ENCODE measurements at regions not wholly inside any gene's neighbourhood (a gene's known extent, or its start where the extent isn't known, plus 50 kb on each side); places are given as distances from the start of the nearest gene placed in this dataset.
A peak's percentile ranks its signal among the peaks of the same experiment; 100 is the strongest.
"Not testable (repeated sequence)": the region's sequence is repeated elsewhere in the genome, so short reads cannot be mapped to it uniquely, and the experiment has no call there.

- DNase-seq (ENCODE audit: low spot score), result no peak
These were observed 305.6 kb upstream of the TGFBR2 start for GRCh38 chr3:30300809-30301208.

- DNase-seq (ENCODE audit: low spot score), result no peak
These were observed 304.4 kb upstream of the TGFBR2 start for GRCh38 chr3:30302027-30302426.

- no peak for DNase-seq (ENCODE audit: low spot score)
These were observed 302.6 kb upstream of the TGFBR2 start for GRCh38 chr3:30303770-30304169.

GRCh38 chr3:30305021-30305420, 301.4 kb upstream of the TGFBR2 start:
- no peak for DNase-seq (ENCODE audit: low spot score)

- no peak for DNase-seq (ENCODE audit: low spot score)
These were observed 299.5 kb upstream of the TGFBR2 start for GRCh38 chr3:30306896-30307295.

GRCh38 chr3:30307372-30307950, 298.9 kb upstream of the TGFBR2 start:
- DNase-seq (ENCODE audit: low spot score), result no peak

GRCh38 chr3:30308131-30308530, 298.3 kb upstream of the TGFBR2 start:
- peak; percentile 56 for DNase-seq (ENCODE audit: low spot score)

- DNase-seq (ENCODE audit: low spot score), result no peak
These were observed 296.1 kb upstream of the TGFBR2 start for GRCh38 chr3:30309961-30310954.

GRCh38 chr3:30311781-30312180, 294.6 kb upstream of the TGFBR2 start:
- DNase-seq (ENCODE audit: low spot score), result no peak

GRCh38 chr3:30313840-30314239, 292.6 kb upstream of the TGFBR2 start:
- no peak for DNase-seq (ENCODE audit: low spot score)

- DNase-seq (ENCODE audit: low spot score), result peak; percentile 12
These were observed 291.6 kb upstream of the TGFBR2 start for GRCh38 chr3:30314757-30315325.

GRCh38 chr3:30315447-30315846, 291.0 kb upstream of the TGFBR2 start:
- peak; percentile 64 for DNase-seq (ENCODE audit: low spot score)

- no peak for DNase-seq (ENCODE audit: low spot score)
These were observed 288.8 kb upstream of the TGFBR2 start for GRCh38 chr3:30317561-30317960.

- DNase-seq (ENCODE audit: low spot score), result no peak
These were observed 288.3 kb upstream of the TGFBR2 start for GRCh38 chr3:30318110-30318509.

- DNase-seq (ENCODE audit: low spot score), result peak; percentile 11
These were observed 286.7 kb upstream of the TGFBR2 start for GRCh38 chr3:30319713-30320112.

- DNase-seq (ENCODE audit: low spot score), result no peak
These were observed 286.0 kb upstream of the TGFBR2 start for GRCh38 chr3:30320392-30320791.

- no peak for DNase-seq (ENCODE audit: low spot score)
These were observed 285.3 kb upstream of the TGFBR2 start for GRCh38 chr3:30321065-30321464.

- not testable (repeated sequence) for DNase-seq (ENCODE audit: low spot score)
These were observed 282.8 kb upstream of the TGFBR2 start for GRCh38 chr3:30323649-30324048.

GRCh38 chr3:30324587-30324986, 281.8 kb upstream of the TGFBR2 start:
- DNase-seq (ENCODE audit: low spot score), result no peak

GRCh38 chr3:30327976-30328375, 278.4 kb upstream of the TGFBR2 start:
- not testable (repeated sequence) for DNase-seq (ENCODE audit: low spot score)

GRCh38 chr3:30328935-30329334, 277.5 kb upstream of the TGFBR2 start:
- not testable (repeated sequence) for DNase-seq (ENCODE audit: low spot score)

- DNase-seq (ENCODE audit: low spot score), result no peak
These were observed 274.9 kb upstream of the TGFBR2 start for GRCh38 chr3:30331519-30331918.

All from GM03348 (cell line).